HEK293 (cell line): ENCODE measurements at regions not wholly inside any gene's neighbourhood (a gene's known extent, or its start where the extent isn't known, plus 50 kb on each side); places are given as distances from the start of the nearest gene placed in this dataset.
A peak's percentile ranks its signal among the peaks of the same experiment; 100 is the strongest.

Experiments used
- CTCF ChIA-PET: fragments of 350-600 bp; formaldehyde crosslinking; extraction: SDS; loops from one replicate; lab custom pipeline; 2021; ENCODE audit warnings: antibody characterized with exemption; lab: Yijun Ruan, JAX
- POLR2A ChIA-PET: fragments of 300-600 bp; formaldehyde crosslinking; extraction: SDS; loops from one replicate; lab custom pipeline; 2020; ENCODE audit warnings: antibody characterized with exemption, inconsistent platforms; lab: Yijun Ruan, JAX
- H3K27ac ChIP-seq: fragments of 200-500 bp; sonication (Bioruptor generic); 2 replicates; pipeline ENCODE4 v1.5.1; 2014; ENCODE audit warnings: low read depth, low read length, control low read depth, inconsistent platforms; ENCODE audit errors: extremely low read depth
- H3K36me3 ChIP-seq, 2 experiments: fragments of 200-500 bp in 1 of 2; sonication (Bioruptor generic) in 1 of 2; 1 replicate in 1 of 2; 2 replicates in 1 of 2; pipeline ENCODE4 v1.5.1; 2014 to 2017; ENCODE audit warnings: inconsistent platforms in 2 of 2, low read length in 2 of 2; ENCODE audit not compliant: control insufficient read depth in 2 of 2, insufficient read depth in 1 of 2
- H3K4me1 ChIP-seq: fragments of 200-500 bp; sonication (Bioruptor generic); 2 replicates; pipeline ENCODE4 v1.5.1; 2014; ENCODE audit warnings: mild to moderate bottlenecking, low read length, inconsistent platforms; ENCODE audit not compliant: control insufficient read depth, insufficient read depth
- H3K4me3 ChIP-seq: 2 replicates; pipeline ENCODE4 v1.5.1; 2011; ENCODE audit warnings: low read depth, mild to moderate bottlenecking, control low read depth, low read length, moderate library complexity
- H3K9me3 ChIP-seq: fragments of 200-500 bp; sonication (Bioruptor generic); 2 replicates; pipeline ENCODE4 v1.5.1; 2014; ENCODE audit warnings: low read depth, low read length, inconsistent platforms; ENCODE audit not compliant: control insufficient read depth, insufficient read depth
- KLF8 ChIP-seq: fragments of 450-650 bp; formaldehyde crosslinking; IDR thresholded peaks from 2 replicates; pipeline ENCODE4 v1.5.1; 2016; ENCODE audit warnings: missing biosample characterization, missing genetic modification characterization
- KLF9 ChIP-seq: fragments of 450-650 bp; formaldehyde crosslinking; IDR thresholded peaks from 2 replicates; pipeline ENCODE4 v1.5.1; 2016; ENCODE audit warnings: missing biosample characterization, missing genetic modification characterization, low read depth
- MEIS1 ChIP-seq: sonication (generic); formaldehyde crosslinking; IDR thresholded peaks from 2 replicates; pipeline ENCODE4 v1.8.1; 2022; ENCODE audit warnings: missing genetic modification reagents, mild to moderate bottlenecking, borderline replicate concordance
- MYNN ChIP-seq: fragments of 450-650 bp; formaldehyde crosslinking; IDR thresholded peaks from 2 replicates; pipeline ENCODE4 v1.5.1; 2016; ENCODE audit warnings: missing biosample characterization, missing genetic modification characterization, borderline replicate concordance
- PRDM1 ChIP-seq: fragments of 450-650 bp; formaldehyde crosslinking; IDR thresholded peaks from 2 replicates; pipeline ENCODE4; 2016; ENCODE audit warnings: missing biosample characterization, missing genetic modification characterization
- SALL2 ChIP-seq: fragments of 450-650 bp; formaldehyde crosslinking; IDR thresholded peaks from 2 replicates; pipeline ENCODE4 v1.5.0; 2017; ENCODE audit warnings: missing biosample characterization, mild to moderate bottlenecking, missing genetic modification characterization, borderline replicate concordance
- SP2 ChIP-seq: fragments of 450-650 bp; formaldehyde crosslinking; IDR thresholded peaks from 2 replicates; pipeline ENCODE4 v1.5.1; 2016; ENCODE audit warnings: missing biosample characterization, missing genetic modification characterization
- SP3 ChIP-seq: fragments of 450-650 bp; formaldehyde crosslinking; IDR thresholded peaks from 2 replicates; pipeline ENCODE4 v1.5.1; 2016; ENCODE audit warnings: missing biosample characterization, missing genetic modification characterization
- WT1 ChIP-seq: fragments of 450-650 bp; formaldehyde crosslinking; IDR thresholded peaks from 2 replicates; pipeline ENCODE4 v1.5.1; 2016; ENCODE audit warnings: missing biosample characterization, missing genetic modification characterization
- ZBTB8A ChIP-seq: fragments of 450-650 bp; formaldehyde crosslinking; IDR thresholded peaks from 2 replicates; pipeline ENCODE4 v1.5.1; 2016; ENCODE audit warnings: missing biosample characterization, missing genetic modification characterization
- ZFHX2 ChIP-seq: fragments of 450-650 bp; formaldehyde crosslinking; conservative IDR thresholded peaks from 2 replicates; pipeline ENCODE4 v1.5.1; 2016; ENCODE audit warnings: missing biosample characterization, missing genetic modification characterization
- ZNF121 ChIP-seq: fragments of 450-650 bp; formaldehyde crosslinking; IDR thresholded peaks from 2 replicates; pipeline ENCODE4 v1.5.1; 2016; ENCODE audit warnings: missing biosample characterization, missing genetic modification characterization
- ZNF157 ChIP-seq: fragments of 450-650 bp; formaldehyde crosslinking; IDR thresholded peaks from 2 replicates; pipeline ENCODE4 v1.5.1; 2016; ENCODE audit warnings: missing biosample characterization, missing genetic modification characterization
- ZNF23 ChIP-seq: fragments of 450-650 bp; formaldehyde crosslinking; IDR thresholded peaks from 2 replicates; pipeline ENCODE4 v1.5.1; 2016; ENCODE audit warnings: missing biosample characterization, missing genetic modification characterization, borderline replicate concordance
- ZNF274 ChIP-seq, 2 experiments: fragments of 200-500 bp in 1 of 2; fragments of 450-650 bp in 1 of 2; sonication (Bioruptor generic) in 1 of 2; formaldehyde crosslinking in 1 of 2; IDR thresholded peaks; 2 replicates each; pipeline versions ENCODE4 v1.5.1 to v1.6.1; 2014 to 2016; ENCODE audit warnings: borderline replicate concordance in 1 of 2, inconsistent platforms in 1 of 2, low read length in 1 of 2, missing biosample characterization in 1 of 2, missing genetic modification characterization in 1 of 2
- ZNF311 ChIP-seq: fragments of 450-650 bp; formaldehyde crosslinking; IDR thresholded peaks from 2 replicates; pipeline ENCODE4 v1.5.1; 2017; ENCODE audit warnings: missing biosample characterization, missing genetic modification characterization, borderline replicate concordance
- ZNF324 ChIP-seq: fragments of 450-650 bp; formaldehyde crosslinking; IDR thresholded peaks from 2 replicates; pipeline ENCODE4 v1.5.1; 2016; ENCODE audit warnings: missing biosample characterization, missing genetic modification characterization
- ZNF335 ChIP-seq: fragments of 450-650 bp; formaldehyde crosslinking; conservative IDR thresholded peaks from 2 replicates; pipeline ENCODE4 v1.5.1; 2016; ENCODE audit warnings: missing biosample characterization, missing genetic modification characterization
- ZNF366 ChIP-seq: fragments of 450-650 bp; formaldehyde crosslinking; conservative IDR thresholded peaks from 2 replicates; pipeline ENCODE4 v1.5.1; 2016; ENCODE audit warnings: missing biosample characterization, missing genetic modification characterization
- ZNF37A ChIP-seq: fragments of 450-650 bp; IDR thresholded peaks from 2 replicates; pipeline ENCODE4 v1.5.1; 2018; ENCODE audit warnings: missing biosample characterization, missing genetic modification characterization
- ZNF404 ChIP-seq: fragments of 450-650 bp; formaldehyde crosslinking; IDR thresholded peaks from 2 replicates; pipeline ENCODE4 v1.5.1; 2017; ENCODE audit warnings: missing biosample characterization, missing genetic modification characterization
- ZNF660 ChIP-seq: fragments of 450-650 bp; IDR thresholded peaks from 2 replicates; pipeline ENCODE4 v1.5.1; 2018; ENCODE audit warnings: missing biosample characterization, mild to moderate bottlenecking, missing genetic modification characterization
- ZNF76 ChIP-seq: fragments of 450-650 bp; formaldehyde crosslinking; IDR thresholded peaks from 2 replicates; pipeline ENCODE4; 2016; ENCODE audit warnings: low read depth, missing biosample characterization, missing genetic modification characterization, borderline replicate concordance
- ZNF776 ChIP-seq: fragments of 450-650 bp; formaldehyde crosslinking; IDR thresholded peaks from 2 replicates; pipeline ENCODE4 v1.5.0; 2017; ENCODE audit warnings: missing biosample characterization, missing genetic modification characterization, borderline replicate concordance
- ZSCAN23 ChIP-seq: fragments of 450-650 bp; formaldehyde crosslinking; IDR thresholded peaks from 2 replicates; pipeline ENCODE4 v1.5.1; 2016; ENCODE audit warnings: missing biosample characterization, missing genetic modification characterization
- ZSCAN30 ChIP-seq: fragments of 450-650 bp; IDR thresholded peaks from 2 replicates; pipeline ENCODE4 v1.5.1; 2018; ENCODE audit warnings: missing biosample characterization, mild to moderate bottlenecking, missing genetic modification characterization, moderate library complexity
- TF ChIP-seq, protein P1 (sequence below): fragments of 450-650 bp; formaldehyde crosslinking; IDR thresholded peaks from 2 replicates; pipeline ENCODE4 v1.5.0; 2017; ENCODE audit warnings: missing biosample characterization, missing genetic modification characterization, borderline replicate concordance

DNA sequence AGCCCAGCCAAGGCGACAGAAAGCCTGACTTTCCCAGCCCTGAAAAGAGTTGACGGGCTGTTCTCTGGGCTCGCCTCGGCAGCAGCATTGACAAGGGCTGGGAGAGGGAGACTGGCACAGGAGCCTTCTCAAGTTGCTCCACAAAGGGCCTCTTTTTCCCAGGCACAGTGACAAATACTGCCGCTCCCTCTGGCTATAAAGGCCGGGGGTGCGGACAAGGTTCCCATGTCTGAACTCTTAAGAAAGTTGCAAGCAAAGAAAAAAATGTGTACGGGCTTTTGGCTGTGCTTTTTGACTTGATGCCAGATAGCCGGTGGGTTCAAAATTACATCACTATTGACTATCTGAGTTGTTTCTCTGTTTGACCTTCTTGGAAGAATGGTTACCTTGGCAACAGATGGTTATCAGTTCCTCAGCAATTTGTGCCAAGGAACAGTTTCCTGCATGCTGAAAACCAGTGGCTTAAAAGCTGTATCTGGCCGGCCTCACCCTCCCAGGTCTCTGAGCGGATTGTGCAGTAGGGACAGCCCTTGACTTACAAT lies 115.9 kb upstream of the EEPD1 start:
- TF ChIP-seq ZBTB8A = peak; percentile 20; the same call in 1 of the 2 replicates
- TF ChIP-seq ZFHX2 (tag by site-specific recombination) = no peak
- no peak for TF ChIP-seq ZSCAN23 (tag by site-specific recombination)
- TF ChIP-seq ZNF660 (tag by site-specific recombination) = 0 out of 2 replicates have a peak, but pooled peaks have one; percentile 37
- TF ChIP-seq, all 188 proteins: peak for 2
- CTCF ChIA-PET = interaction anchor here (0.6 to 1.1 kb wide), 3 partner anchors 12 to 19 kb away, joined by 3 to 5 read pairs (median 4); no protein-coding TSS in a partner anchor
- POLR2A ChIA-PET = no interaction called here
- Histone ChIP-seq H3K4me3 (no peak overlapping the region), H3K27ac (peak overlapping the region; percentile 34; the same call in 1 of the 2 replicates), H3K36me3 (no peaks in the 10 kb centered on the region), H3K4me1 (peaks cover 4% of the 10 kb centered on the region), H3K9me3 (no peaks in the 10 kb centered on the region)

DNA sequence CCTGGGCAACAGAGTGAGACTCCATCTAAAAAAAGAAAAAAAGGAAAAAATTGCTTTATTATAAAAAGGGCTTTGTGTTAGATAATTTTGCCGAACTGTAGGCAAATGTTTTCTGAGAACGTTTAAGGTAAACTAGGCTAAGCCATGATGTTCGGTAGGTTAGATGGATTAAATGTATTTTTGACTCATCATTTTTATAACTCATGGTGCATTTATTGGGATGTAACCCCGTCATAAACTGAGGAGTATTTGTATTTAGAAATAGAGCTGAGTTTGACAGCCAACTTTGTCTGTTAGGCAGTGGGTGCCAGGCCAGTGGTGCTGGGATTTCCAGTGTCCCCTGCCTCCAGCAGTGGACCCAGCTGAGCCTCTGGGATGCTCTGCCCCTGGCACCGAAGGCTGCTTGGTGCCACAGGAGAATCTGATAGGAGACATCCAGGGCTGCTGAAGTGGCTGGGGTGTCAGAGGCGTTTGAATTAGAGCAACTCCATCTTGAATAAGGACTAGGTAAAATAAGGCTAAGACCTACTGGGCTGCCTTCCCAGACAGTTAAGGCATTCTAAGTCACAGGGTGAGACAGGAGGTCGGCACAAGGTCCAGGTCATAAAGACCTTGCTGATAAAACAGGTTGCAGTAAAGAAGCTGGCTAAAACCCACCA lies 114.9 kb upstream of the EEPD1 start:
- no peak for TF ChIP-seq ZNF76 (tag by site-specific recombination)
- no peak for TF ChIP-seq KLF9 (tag by site-specific recombination)
- no peak for TF ChIP-seq ZSCAN30 (tag by site-specific recombination)
- no peak for TF ChIP-seq ZNF121 (tag by site-specific recombination)
- TF ChIP-seq, protein P1, sequence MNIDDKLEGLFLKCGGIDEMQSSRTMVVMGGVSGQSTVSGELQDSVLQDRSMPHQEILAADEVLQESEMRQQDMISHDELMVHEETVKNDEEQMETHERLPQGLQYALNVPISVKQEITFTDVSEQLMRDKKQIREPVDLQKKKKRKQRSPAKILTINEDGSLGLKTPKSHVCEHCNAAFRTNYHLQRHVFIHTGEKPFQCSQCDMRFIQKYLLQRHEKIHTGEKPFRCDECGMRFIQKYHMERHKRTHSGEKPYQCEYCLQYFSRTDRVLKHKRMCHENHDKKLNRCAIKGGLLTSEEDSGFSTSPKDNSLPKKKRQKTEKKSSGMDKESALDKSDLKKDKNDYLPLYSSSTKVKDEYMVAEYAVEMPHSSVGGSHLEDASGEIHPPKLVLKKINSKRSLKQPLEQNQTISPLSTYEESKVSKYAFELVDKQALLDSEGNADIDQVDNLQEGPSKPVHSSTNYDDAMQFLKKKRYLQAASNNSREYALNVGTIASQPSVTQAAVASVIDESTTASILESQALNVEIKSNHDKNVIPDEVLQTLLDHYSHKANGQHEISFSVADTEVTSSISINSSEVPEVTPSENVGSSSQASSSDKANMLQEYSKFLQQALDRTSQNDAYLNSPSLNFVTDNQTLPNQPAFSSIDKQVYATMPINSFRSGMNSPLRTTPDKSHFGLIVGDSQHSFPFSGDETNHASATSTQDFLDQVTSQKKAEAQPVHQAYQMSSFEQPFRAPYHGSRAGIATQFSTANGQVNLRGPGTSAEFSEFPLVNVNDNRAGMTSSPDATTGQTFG (tag by site-specific recombination) = no peak
- no peak for TF ChIP-seq SP3 (tag by site-specific recombination)
- TF ChIP-seq WT1 (tag by site-specific recombination) = no peak
- TF ChIP-seq ZNF274 (IDR thresholded peaks at IDR 0.05; ENCODE audit: low read length) = no peak
- no peak for TF ChIP-seq ZNF274 (tag by site-specific recombination; IDR thresholded peaks at IDR 0.05; ENCODE audit: borderline replicate concordance)
- H3K27ac ChIP-seq = no peak overlapping the region
- ChIA-PET CTCF (interaction anchor here (0.5 to 0.9 kb wide), 5 partner anchors 13 to 67 kb away, joined by 3 to 5 read pairs (median 4); no protein-coding TSS in a partner anchor), POLR2A (no interaction called here)
- H3K9me3 ChIP-seq = no peaks in the 10 kb centered on the region
- H3K36me3 ChIP-seq = no peaks in the 10 kb centered on the region
- H3K4me1 ChIP-seq = peaks cover 4% of the 10 kb centered on the region
- no peak overlapping the region for H3K4me3 ChIP-seq

DNA sequence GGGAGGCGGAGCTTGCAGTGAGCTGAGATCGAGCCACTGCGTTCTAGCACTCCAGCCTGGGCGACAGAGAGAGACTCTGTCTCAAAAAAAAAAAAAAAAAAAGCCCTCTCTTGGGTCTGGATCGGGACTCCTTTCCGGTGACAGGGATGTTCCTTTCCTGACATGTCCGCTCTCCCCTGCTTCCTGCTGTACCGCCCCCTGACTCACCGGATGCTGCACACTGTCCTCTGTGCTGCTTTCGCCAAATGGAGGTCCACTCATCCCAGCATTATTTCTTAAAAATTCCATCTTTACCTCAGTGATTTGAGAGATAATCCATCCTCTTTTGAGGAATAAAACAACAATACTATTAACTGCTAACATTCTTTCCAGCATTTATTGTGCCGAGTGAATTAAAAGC lies 113.8 kb upstream of the EEPD1 start:
- CTCF ChIA-PET = no interaction called here

DNA sequence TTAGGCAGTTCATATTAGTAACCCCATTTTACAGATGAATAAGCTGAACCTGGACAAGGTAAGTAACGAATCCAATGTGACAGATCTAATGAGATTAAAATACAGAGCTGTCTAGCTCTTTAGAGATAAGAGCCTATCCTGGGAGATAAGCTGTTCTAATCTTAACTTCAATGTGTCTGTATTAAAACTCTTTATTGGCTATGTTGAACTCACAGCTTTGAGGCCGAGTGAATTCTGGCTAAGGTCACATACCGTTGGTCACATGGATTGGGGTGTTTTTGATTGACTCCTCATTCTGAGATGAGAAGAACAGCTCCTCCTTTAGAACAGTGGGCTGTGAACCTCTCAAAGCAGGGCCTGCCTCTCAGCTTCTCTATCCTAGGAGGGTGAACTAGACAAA lies 113.4 kb upstream of the EEPD1 start:
- no peak overlapping the region for H3K4me3 ChIP-seq
- H3K27ac ChIP-seq = no peak overlapping the region
- no peaks in the 10 kb centered on the region for H3K9me3 ChIP-seq
- H3K4me1 ChIP-seq = peaks cover 4% of the 10 kb centered on the region
- POLR2A ChIA-PET = interaction anchor here (0.5 kb wide), 1 partner anchor 52 kb away, joined by 5 read pairs; no protein-coding TSS in a partner anchor
- no peaks in the 10 kb centered on the region for H3K36me3 ChIP-seq
- CTCF ChIA-PET = interaction anchor here (0.6 kb wide), 1 partner anchor 8 kb away, joined by 3 read pairs; no protein-coding TSS in a partner anchor
- TF ChIP-seq MEIS1 = no peak
- no peak for TF ChIP-seq SP2 (tag by site-specific recombination)
- no peak for TF ChIP-seq ZNF776
- no peak for TF ChIP-seq PRDM1 (tag by site-specific recombination)
- TF ChIP-seq ZNF23 = no peak
- TF ChIP-seq KLF8 = no peak
- no peak for TF ChIP-seq ZNF157 (tag by site-specific recombination)
- no peak for TF ChIP-seq ZNF311 (tag by site-specific recombination)
- TF ChIP-seq SALL2 (tag by site-specific recombination) = no peak
- TF ChIP-seq ZNF335 (tag by site-specific recombination) = no peak
- TF ChIP-seq ZNF324 (tag by site-specific recombination) = no peak
- TF ChIP-seq ZNF37A (tag by site-specific recombination) = no peak
- TF ChIP-seq ZNF404 (tag by site-specific recombination) = no peak
- no peak for TF ChIP-seq MYNN (tag by site-specific recombination)

More for the DNA sequence above, 113.8 kb upstream of the EEPD1 start:
- H3K4me1 ChIP-seq = peaks cover 4% of the 10 kb centered on the region
- POLR2A ChIA-PET = no interaction called here
- TF ChIP-seq ZNF366 (tag by site-specific recombination) = no peak
- no peak overlapping the region for H3K27ac ChIP-seq
- H3K9me3 ChIP-seq = no peaks in the 10 kb centered on the region
- H3K4me3 ChIP-seq = no peak overlapping the region
- H3K36me3 ChIP-seq = no peaks in the 10 kb centered on the region
